NCI-H146 treated with DMSO at 0.1 percent for 48 hours (cell line): ENCODE measurements at regions not wholly inside any gene's neighbourhood (a gene's known extent, or its start where the extent isn't known, plus 50 kb on each side); places are given as distances from the start of the nearest gene placed in this dataset.

Experiments
- DNase-seq: peaks from one replicate; lab custom pipeline; 2025; ENCODE audit not compliant: unreplicated experiment; lab: John Stamatoyannopoulos, UW

GRCh38 chr15:94602754-94603470, 371.6 kb downstream of the MCTP2 start:
- no peak for DNase-seq

- no peak for DNase-seq
These were observed 374.9 kb downstream of the MCTP2 start for GRCh38 chr15:94606286-94606685.

DNA sequence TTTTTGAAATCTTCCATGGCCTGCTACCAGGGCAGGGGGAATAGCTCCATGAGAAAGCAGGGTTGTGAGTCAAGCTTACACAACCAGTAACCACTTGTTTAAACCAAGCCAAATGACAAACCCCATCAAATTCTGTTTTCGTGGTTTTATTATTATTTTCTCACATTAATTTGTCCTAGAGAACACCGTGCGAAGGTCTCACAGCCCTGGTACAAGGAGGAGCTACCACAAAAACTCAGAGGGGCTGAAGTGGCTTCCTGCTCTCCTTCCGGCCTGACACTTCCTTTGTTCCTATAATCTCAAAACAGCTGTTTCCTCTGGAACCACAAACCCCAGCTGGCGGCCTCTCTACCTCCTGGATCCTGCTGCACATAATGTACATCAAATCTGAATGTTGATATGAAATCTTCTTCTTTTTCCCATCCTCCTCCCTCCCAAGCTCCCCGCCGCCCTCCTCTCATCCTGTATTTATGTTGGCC, 375.9 kb downstream of the MCTP2 start:
- DNase-seq = no peak

DNA sequence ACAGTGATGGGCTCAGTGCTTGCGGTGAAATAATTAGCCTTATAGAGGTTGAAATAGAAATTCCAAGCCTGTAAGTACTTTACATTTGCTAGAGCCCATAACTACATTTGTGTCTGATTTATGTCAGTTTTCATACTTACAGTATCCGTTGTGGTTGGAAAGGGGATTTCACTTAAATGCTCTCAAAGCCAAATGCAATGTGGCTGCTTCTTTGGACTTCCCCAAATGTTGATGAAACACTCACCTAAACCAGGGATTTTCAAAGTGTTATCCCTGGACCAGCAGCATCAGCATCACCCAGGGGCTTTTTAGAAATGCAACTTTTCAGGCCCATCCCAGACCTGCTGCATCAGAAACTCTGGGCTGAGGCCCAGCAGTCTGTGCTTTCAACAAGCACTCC, 378.7 kb downstream of the MCTP2 start:
- DNase-seq = no peak

GRCh38 chr15:94610485-94610884, 379.1 kb downstream of the MCTP2 start:
- no peak for DNase-seq

DNA sequence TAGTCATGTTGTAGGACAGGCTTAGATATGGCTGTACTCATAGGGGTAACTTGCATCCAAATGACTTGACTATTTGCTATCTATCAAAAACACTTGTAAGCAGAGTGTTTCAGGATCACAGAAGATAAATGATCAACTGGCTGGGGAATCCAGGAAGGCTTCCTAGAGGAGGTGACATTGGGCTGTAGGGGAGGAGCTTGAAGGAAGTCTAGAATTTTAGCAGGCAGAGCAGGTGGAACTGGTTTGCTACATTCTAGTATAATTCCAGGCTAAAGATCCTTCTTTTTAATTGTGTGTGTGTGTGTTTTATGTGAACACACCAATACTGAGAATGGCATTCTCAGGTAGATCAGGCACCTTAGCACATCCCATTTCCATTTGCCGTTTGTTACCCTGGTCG, 380.3 kb downstream of the MCTP2 start:
- no peak for DNase-seq

DNA sequence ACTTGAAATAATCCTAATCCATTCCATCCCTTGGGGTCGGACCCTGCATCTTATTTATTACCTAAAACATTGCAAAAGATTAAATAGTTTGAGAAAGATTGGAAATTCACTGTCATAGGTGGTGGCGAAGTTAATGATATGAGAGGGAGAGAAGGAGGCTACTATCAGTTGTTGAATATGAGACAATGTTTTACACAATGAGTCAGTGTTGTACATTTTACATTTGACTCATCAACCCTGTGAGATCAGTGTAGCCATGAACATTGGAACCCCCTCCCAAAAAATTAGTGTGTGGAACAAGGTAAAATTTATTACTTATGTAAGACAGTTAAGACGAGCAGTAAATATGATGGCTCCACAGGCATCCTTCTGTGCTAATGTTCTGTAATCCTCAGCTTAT, 384.3 kb downstream of the MCTP2 start:
- DNase-seq = no peak

DNA sequence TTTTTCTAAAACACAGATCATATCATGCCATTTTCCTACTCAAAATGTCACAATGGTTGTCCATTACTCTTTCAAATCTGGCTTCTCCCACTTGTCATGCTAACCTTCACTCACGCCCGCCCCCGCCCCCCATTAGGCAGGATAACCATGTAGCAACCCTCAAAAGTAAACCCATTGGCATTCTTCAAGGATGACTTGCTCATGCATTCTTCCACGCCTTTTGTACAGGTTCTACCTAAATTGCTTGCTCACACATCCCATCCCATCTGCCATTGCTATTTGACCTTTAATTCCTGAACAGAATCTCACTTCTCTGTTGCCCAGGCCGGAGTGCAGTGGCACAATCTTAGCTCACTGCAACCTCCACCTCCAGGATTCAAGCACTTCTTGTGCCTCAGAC, 389.3 kb downstream of the MCTP2 start:
- DNase-seq = no peak

DNA sequence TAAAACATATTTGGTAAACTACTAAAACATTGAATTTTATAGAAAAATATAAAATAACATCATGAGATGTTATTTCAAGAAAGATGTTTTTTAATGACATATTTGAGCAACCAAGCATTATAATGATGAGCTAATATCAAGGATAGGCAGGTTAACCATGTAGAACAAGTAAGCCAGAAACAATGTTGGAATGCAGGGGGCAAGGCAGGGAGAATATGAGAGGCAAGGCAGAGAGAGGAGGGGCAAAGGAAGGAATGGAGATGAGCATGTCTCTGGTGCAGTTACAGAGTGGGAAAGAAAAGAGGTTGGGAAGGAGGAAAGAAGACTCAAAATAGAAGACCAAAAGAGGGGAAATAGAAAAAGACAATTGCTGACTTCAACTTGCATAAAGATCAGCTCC, 390.4 kb downstream of the MCTP2 start:
- no peak for DNase-seq

- DNase-seq = no peak
These were observed 395.6 kb downstream of the MCTP2 start for GRCh38 chr15:94626949-94627348.

DNA sequence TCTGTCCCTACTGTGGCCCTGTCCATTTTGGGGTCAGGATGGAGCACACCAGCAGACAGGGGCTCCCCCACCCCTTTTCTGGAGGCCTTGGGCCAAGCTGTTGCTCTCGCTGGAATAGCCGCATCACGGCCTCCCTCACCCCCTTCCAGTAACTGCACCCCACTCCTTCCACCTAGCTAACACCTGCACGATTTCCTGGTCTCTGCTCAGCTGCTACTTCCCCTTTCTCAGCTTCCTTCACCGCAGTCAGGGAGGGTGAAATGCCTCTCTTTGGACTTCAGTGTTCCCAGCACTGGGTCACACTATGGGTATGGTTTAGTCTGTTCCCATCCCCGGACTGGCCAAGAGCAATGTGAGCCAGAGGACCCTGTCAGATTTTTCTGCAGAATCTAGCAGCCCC, 400.2 kb downstream of the MCTP2 start:
- DNase-seq = no peak

- DNase-seq = no peak
These were observed 406.8 kb downstream of the MCTP2 start for GRCh38 chr15:94638183-94638582.

- no peak for DNase-seq
These were observed 408.3 kb downstream of the MCTP2 start for GRCh38 chr15:94639701-94640100.

DNA sequence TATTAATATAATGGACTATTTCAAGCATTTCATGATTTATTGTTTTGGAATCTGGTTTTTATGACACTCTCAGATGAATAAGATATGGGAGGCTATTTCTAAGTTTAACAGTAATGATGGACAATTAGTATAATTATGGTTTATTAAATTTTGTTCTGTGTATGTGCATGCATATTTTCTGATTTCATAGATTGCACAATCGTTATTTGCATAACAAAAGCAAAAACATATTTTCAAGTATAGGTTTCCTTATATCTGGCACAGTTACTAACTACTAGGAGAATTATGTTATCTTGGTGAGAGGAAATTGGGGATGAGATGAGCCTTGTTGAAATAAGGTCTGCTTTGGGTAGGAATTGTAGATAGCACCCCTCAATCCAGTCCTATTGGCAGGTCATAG, 413.1 kb downstream of the MCTP2 start:
- DNase-seq = no peak

- DNase-seq = no peak
These were observed 421.7 kb downstream of the MCTP2 start for GRCh38 chr15:94653071-94653470.

GRCh38 chr15:94655249-94655880, 424.0 kb downstream of the MCTP2 start:
- DNase-seq = no peak

GRCh38 chr15:94665676-94666441, 434.5 kb downstream of the MCTP2 start:
- no peak for DNase-seq

- DNase-seq = no peak
These were observed 435.2 kb downstream of the MCTP2 start for GRCh38 chr15:94666553-94666952.

GRCh38 chr15:94667109-94667508, 435.7 kb downstream of the MCTP2 start:
- no peak for DNase-seq

DNA sequence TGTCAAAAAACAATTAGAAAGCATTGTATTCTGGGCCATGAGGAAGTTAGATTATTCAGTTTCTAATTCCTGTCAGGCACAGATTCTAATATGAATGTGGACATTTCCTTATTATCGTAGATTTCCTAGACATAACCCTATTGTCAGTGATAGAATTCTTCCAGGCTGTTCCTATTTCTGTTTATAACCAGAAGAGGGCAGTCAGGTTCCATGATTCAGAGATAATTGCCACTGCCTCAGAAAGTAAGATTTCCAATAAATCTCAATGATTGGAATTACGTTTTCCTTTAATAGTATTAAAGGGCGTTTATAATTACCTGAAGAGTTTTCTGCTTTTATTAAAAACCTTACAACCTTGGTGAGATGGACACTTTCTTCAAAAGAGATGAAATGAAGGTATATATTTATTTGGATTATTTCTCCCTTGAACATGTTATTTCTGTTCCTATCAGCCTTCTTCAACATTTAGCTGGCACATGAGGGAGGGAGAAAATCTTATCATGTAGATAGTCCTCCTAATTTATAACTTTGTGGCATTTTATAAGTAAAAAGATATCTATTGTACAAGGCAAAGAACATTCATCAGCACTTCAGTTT, 439.2 kb downstream of the MCTP2 start:
- DNase-seq = peak; percentile 14

- DNase-seq = no peak
These were observed 440.6 kb downstream of the MCTP2 start for GRCh38 chr15:94671858-94672532.
